ENCODE measurements at regions not wholly inside any gene's neighbourhood (a gene's known extent, or its start where the extent isn't known, plus 50 kb on each side); places are given as distances from the start of the nearest gene placed in this dataset.

- Histone ChIP-seq H3K27ac (no peak overlapping the region), H3K4me3 (no peak overlapping the region), H3K9me3 (no peaks in the 10 kb centered on the region), H3K4me1 (no peaks in the 10 kb centered on the region), H3K4me2 (no peak overlapping the region)
- no peak for DNase-seq (ENCODE audit: low read depth in 1 of 2, low spot score in 1 of 2)
- ChIA-PET CTCF (no interaction called here), POLR2A (no interaction called here)
- no peak for FAIRE-seq
- no peak for ATAC-seq
- 0% methylated on average over 2 of the region's 2 CpGs for WGBS (ENCODE audit: missing lambda C conversion rate)
- TF ChIP-seq MAZ (IDR thresholded peaks at IDR 0.05; ENCODE audit: borderline replicate concordance, low read depth, low read length) (no peak), BHLHE40 (IDR thresholded peaks at IDR 0.05; ENCODE audit: low read depth, low read length) (no peak), MAFK (IDR thresholded peaks at IDR 0.05; ENCODE audit: partially characterized antibody) (no peak), ELK1 (IDR thresholded peaks at IDR 0.05; ENCODE audit: low read depth, low read length) (no peak), NR3C1 (IDR thresholded peaks at IDR 0.05) (no peak), SREBF2 (IDR thresholded peaks at IDR 0.05) (no peak), CHD2 (IDR thresholded peaks at IDR 0.05; ENCODE audit: low read length, partially characterized antibody) (no peak), ZSCAN20 (CRISPR knock-in tag; IDR thresholded peaks at IDR 0.05) (no peak), NPAS2 (CRISPR knock-in tag; IDR thresholded peaks at IDR 0.05; ENCODE audit: borderline replicate concordance) (no peak), HOXA7 (CRISPR knock-in tag; IDR thresholded peaks at IDR 0.05) (no peak), RFX5 (IDR thresholded peaks at IDR 0.05) (no peak), HMGXB4 (CRISPR knock-in tag; IDR thresholded peaks at IDR 0.05; ENCODE audit: borderline replicate concordance) (no peak), RNF2 (IDR thresholded peaks at IDR 0.05; ENCODE audit: borderline replicate concordance, low read depth) (no peak), USF2 (IDR thresholded peaks at IDR 0.05) (no peak)
- TF ChIP-seq, protein P1, sequence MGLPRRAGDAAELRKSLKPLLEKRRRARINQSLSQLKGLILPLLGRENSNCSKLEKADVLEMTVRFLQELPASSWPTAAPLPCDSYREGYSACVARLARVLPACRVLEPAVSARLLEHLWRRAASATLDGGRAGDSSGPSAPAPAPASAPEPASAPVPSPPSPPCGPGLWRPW (IDR thresholded peaks at IDR 0.05), result no peak
These were observed 318.4 kb upstream of the CLNK start for GRCh38 chr4:11002961-11003360.

DNA sequence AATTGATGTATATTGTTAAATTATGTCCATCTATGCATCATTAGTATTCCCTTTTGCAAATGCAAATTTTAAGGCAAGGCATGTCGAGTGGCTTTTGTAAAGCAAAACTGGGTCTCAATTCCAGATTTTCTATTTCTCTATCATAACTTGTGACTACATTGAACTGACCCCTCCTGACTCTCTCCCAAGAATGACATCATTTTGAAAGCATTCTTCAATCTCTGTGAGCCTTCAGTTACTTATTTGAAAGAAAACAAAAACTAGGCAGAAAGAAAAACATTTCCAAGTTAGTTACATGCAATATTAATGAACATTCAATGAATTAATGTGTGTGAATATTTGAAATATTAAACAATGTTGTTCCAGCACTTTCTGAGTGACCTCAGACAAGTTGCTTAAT is 314.3 kb upstream of the CLNK start:
- ATAC-seq (no peak), FAIRE-seq (no peak), DNase-seq (ENCODE audit: low read depth in 1 of 2, low spot score in 1 of 2) (no peak)
- ChIA-PET POLR2A (no interaction called here), CTCF (no interaction called here)
- H3K4me2 ChIP-seq, result no peak overlapping the region
- H3K27ac ChIP-seq, result no peak overlapping the region
- no peaks in the 10 kb centered on the region for H3K4me1 ChIP-seq
- no peak overlapping the region for H3K4me3 ChIP-seq
- no peaks in the 10 kb centered on the region for H3K9me3 ChIP-seq
- TF ChIP-seq SMC3 (IDR thresholded peaks at IDR 0.05) (no peak), ZNF302 (CRISPR knock-in tag; IDR thresholded peaks at IDR 0.05) (no peak), E2F6 (IDR thresholded peaks at IDR 0.05; ENCODE audit: borderline replicate concordance, low read depth) (no peak), MAZ (IDR thresholded peaks at IDR 0.05; ENCODE audit: borderline replicate concordance, low read depth, low read length) (no peak), NPAS2 (CRISPR knock-in tag; IDR thresholded peaks at IDR 0.05; ENCODE audit: borderline replicate concordance) (no peak), CEBPB (IDR thresholded peaks at IDR 0.05) (no peak), RNF2 (IDR thresholded peaks at IDR 0.05; ENCODE audit: borderline replicate concordance, low read depth) (no peak), CBX2 (IDR thresholded peaks at IDR 0.05; ENCODE audit: borderline replicate concordance, low read depth) (no peak), SREBF2 (IDR thresholded peaks at IDR 0.05) (no peak), EHF (CRISPR knock-in tag; IDR thresholded peaks at IDR 0.05) (no peak), FOSL2 (IDR thresholded peaks at IDR 0.05) (no peak), FOSL2 (CRISPR knock-in tag; IDR thresholded peaks at IDR 0.05) (no peak), MYC (IDR thresholded peaks at IDR 0.05; ENCODE audit: borderline replicate concordance, low read length) (no peak)
- WGBS (ENCODE audit: missing lambda C conversion rate), result 4% methylated on average over 1 of the region's 1 CpG

Data from A549 (cell line).